ENCODE measurements at regions not wholly inside any gene's neighbourhood (a gene's known extent, or its start where the extent isn't known, plus 50 kb on each side); places are given as distances from the start of the nearest gene placed in this dataset.
A peak's percentile ranks its signal among the peaks of the same experiment; 100 is the strongest.
"Not testable (repeated sequence)": the region's sequence is repeated elsewhere in the genome, so short reads cannot be mapped to it uniquely, and the experiment has no call there.

- Mint-ChIP-seq H3K4me1 (ENCODE audit: unreplicated experiment) (no peaks in the 10 kb centered on the region), H3K36me3 (ENCODE audit: low read depth, unreplicated experiment) (peaks cover 4% of the 10 kb centered on the region), H3K27ac (ENCODE audit: unreplicated experiment) (no peak overlapping the region), H3K27me3 (ENCODE audit: unreplicated experiment) (peaks cover 12% of the 10 kb centered on the region), H3K4me3 (ENCODE audit: unreplicated experiment) (no peak overlapping the region), H3K9me3 (ENCODE audit: unreplicated experiment) (peaks cover 3% of the 10 kb centered on the region)
- peak; percentile 73 for TF ChIP-seq CTCF (IDR thresholded peaks at IDR 0.05; ENCODE audit: unreplicated experiment)
- DNase-seq (ENCODE audit: low spot score), result peak; percentile 54
Measured at GRCh38 chr11:69950120-69950519, 128.0 kb upstream of the ANO1 start.

- no peak for DNase-seq (ENCODE audit: low spot score)
- H3K27ac Mint-ChIP-seq (ENCODE audit: unreplicated experiment), result no peak overlapping the region
- H3K4me3 Mint-ChIP-seq (ENCODE audit: unreplicated experiment), result no peak overlapping the region
- H3K27me3 Mint-ChIP-seq (ENCODE audit: unreplicated experiment), result peaks cover 12% of the 10 kb centered on the region
- TF ChIP-seq CTCF (IDR thresholded peaks at IDR 0.05; ENCODE audit: unreplicated experiment), result no peak
- H3K9me3 Mint-ChIP-seq (ENCODE audit: unreplicated experiment), result peaks cover 3% of the 10 kb centered on the region
- H3K4me1 Mint-ChIP-seq (ENCODE audit: unreplicated experiment), result no peaks in the 10 kb centered on the region
- peaks cover 4% of the 10 kb centered on the region for H3K36me3 Mint-ChIP-seq (ENCODE audit: low read depth, unreplicated experiment)
Measured at GRCh38 chr11:69950621-69951020, 127.5 kb upstream of the ANO1 start.

- no peak for TF ChIP-seq CTCF (IDR thresholded peaks at IDR 0.05; ENCODE audit: unreplicated experiment)
- DNase-seq (ENCODE audit: low spot score), result no peak
- no peak overlapping the region for H3K27ac Mint-ChIP-seq (ENCODE audit: unreplicated experiment)
- H3K4me1 Mint-ChIP-seq (ENCODE audit: unreplicated experiment), result no peaks in the 10 kb centered on the region
- H3K9me3 Mint-ChIP-seq (ENCODE audit: unreplicated experiment), result peaks cover 3% of the 10 kb centered on the region
- no peak overlapping the region for H3K4me3 Mint-ChIP-seq (ENCODE audit: unreplicated experiment)
- H3K27me3 Mint-ChIP-seq (ENCODE audit: unreplicated experiment), result peaks cover 14% of the 10 kb centered on the region
- peaks cover 4% of the 10 kb centered on the region for H3K36me3 Mint-ChIP-seq (ENCODE audit: low read depth, unreplicated experiment)
Measured at GRCh38 chr11:69951821-69952220, 126.3 kb upstream of the ANO1 start.

- not testable (repeated sequence) for H3K9me3 Mint-ChIP-seq (ENCODE audit: unreplicated experiment); DNase-seq (ENCODE audit: low spot score); H3K36me3 Mint-ChIP-seq (ENCODE audit: low read depth, unreplicated experiment); H3K4me3 Mint-ChIP-seq (ENCODE audit: unreplicated experiment); H3K4me1 Mint-ChIP-seq (ENCODE audit: unreplicated experiment); H3K27ac Mint-ChIP-seq (ENCODE audit: unreplicated experiment)
- peaks cover 14% of the 10 kb centered on the region for H3K27me3 Mint-ChIP-seq (ENCODE audit: unreplicated experiment)
Measured at GRCh38 chr11:69952229-69952975, 125.7 kb upstream of the ANO1 start.

- H3K27ac Mint-ChIP-seq (ENCODE audit: unreplicated experiment), result no peak overlapping the region
- H3K4me1 Mint-ChIP-seq (ENCODE audit: unreplicated experiment), result no peaks in the 10 kb centered on the region
- peaks cover 3% of the 10 kb centered on the region for H3K9me3 Mint-ChIP-seq (ENCODE audit: unreplicated experiment)
- H3K4me3 Mint-ChIP-seq (ENCODE audit: unreplicated experiment), result no peak overlapping the region
- H3K27me3 Mint-ChIP-seq (ENCODE audit: unreplicated experiment), result peaks cover 14% of the 10 kb centered on the region
- no peak for TF ChIP-seq CTCF (IDR thresholded peaks at IDR 0.05; ENCODE audit: unreplicated experiment)
- H3K36me3 Mint-ChIP-seq (ENCODE audit: low read depth, unreplicated experiment), result peaks cover 4% of the 10 kb centered on the region
- DNase-seq (ENCODE audit: low spot score), result no peak
Measured at GRCh38 chr11:69953356-69953755, 124.8 kb upstream of the ANO1 start.
